ENCODE measurements at regions not wholly inside any gene's neighbourhood (a gene's known extent, or its start where the extent isn't known, plus 50 kb on each side); places are given as distances from the start of the nearest gene placed in this dataset.
A peak's percentile ranks its signal among the peaks of the same experiment; 100 is the strongest.

- DNase-seq: no peak
These were observed 271.6 kb downstream of the SYK start for GRCh38 chr9:91073049-91073810.

- DNase-seq: no peak
These were observed 272.5 kb downstream of the SYK start for GRCh38 chr9:91073811-91074771.

- DNase-seq: no peak
These were observed 273.2 kb downstream of the SYK start for GRCh38 chr9:91074866-91075265.

GRCh38 chr9:91075279-91075678, 273.7 kb downstream of the SYK start:
- DNase-seq: no peak

- no peak for DNase-seq
These were observed 276.2 kb downstream of the SYK start for GRCh38 chr9:91077624-91078368.

GRCh38 chr9:91078369-91078695, 276.7 kb downstream of the SYK start:
- DNase-seq: no peak

GRCh38 chr9:91082731-91083130, 279.0 kb downstream of the AUH start:
- no peak for DNase-seq

GRCh38 chr9:91084896-91085516, 276.7 kb downstream of the AUH start:
- no peak for DNase-seq

- no peak for DNase-seq
These were observed 276.0 kb downstream of the AUH start for GRCh38 chr9:91085517-91086291.

- DNase-seq: no peak
These were observed 274.9 kb downstream of the AUH start for GRCh38 chr9:91086657-91087461.

- no peak for DNase-seq
These were observed 274.3 kb downstream of the AUH start for GRCh38 chr9:91087462-91087759.

- DNase-seq: no peak
These were observed 272.2 kb downstream of the AUH start for GRCh38 chr9:91089405-91090129.

GRCh38 chr9:91090130-91090410, 271.6 kb downstream of the AUH start:
- DNase-seq: no peak

GRCh38 chr9:91092214-91092613, 269.5 kb downstream of the AUH start:
- DNase-seq: no peak

GRCh38 chr9:91094324-91095088, 267.2 kb downstream of the AUH start:
- no peak for DNase-seq

GRCh38 chr9:91098203-91098850, 263.4 kb downstream of the AUH start:
- DNase-seq: no peak

GRCh38 chr9:91099436-91099835, 262.3 kb downstream of the AUH start:
- DNase-seq: no peak

- DNase-seq: no peak
These were observed 260.8 kb downstream of the AUH start for GRCh38 chr9:91100878-91101450.

- peak; percentile 56 for DNase-seq
These were observed 260.0 kb downstream of the AUH start for GRCh38 chr9:91101611-91102168.

All from stimulated activated CD4-positive, alpha-beta T cell treated with anti-CD3 and anti-CD28 coated beads, Interleukin-12 subunit alpha, Interleukin-12 subunit beta, amount 100 ng/mL, for 4 hours (primary cell).